Activated CD8-positive, alpha-beta memory T cell treated with anti-CD3 and anti-CD28 coated beads, Interleukin-2, amount 50 U/mL, for 24 hours (primary cell): ENCODE measurements at regions not wholly inside any gene's neighbourhood (a gene's known extent, or its start where the extent isn't known, plus 50 kb on each side); places are given as distances from the start of the nearest gene placed in this dataset.

Source experiments
- DNase-seq: peaks from one replicate; pipeline ENCODE4 v3.0.0-alpha.2; 2020; ENCODE audit errors: extremely low read depth

DNA sequence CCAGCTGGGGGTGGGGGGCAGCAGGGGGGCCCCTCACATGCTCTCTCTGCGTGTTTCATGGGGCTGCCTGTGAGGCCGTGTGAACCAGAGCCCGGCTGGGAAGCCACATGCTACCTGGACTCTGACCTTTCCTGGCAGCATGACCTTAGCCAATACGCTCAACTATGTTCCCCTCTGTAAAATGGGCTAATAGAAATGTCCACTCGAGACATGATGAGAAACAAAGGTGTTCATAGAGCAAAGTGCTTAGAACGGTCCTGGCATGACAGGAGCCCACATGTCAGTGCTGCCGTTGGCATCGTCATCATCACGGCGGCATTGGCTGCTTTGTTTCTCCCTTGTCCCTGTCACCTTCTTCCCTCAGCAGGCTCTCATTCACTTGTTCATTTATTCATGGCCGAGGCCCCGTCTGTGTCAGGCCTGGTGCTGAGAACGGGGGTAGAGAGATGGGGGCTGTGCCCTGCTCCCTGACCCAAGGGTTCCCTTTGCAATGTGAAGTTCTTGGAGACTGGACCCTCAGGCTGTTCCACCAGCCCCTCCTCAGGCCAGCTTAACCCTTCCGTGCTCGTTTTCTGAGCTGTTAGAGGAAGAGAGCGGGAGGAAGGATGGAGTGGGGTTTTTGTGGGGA lies 291.4 kb downstream of the SEC14L1 start:
- no peak for DNase-seq

- DNase-seq = no peak
Observed at GRCh38 chr17:77432742-77433141, 292.0 kb downstream of the SEC14L1 start.

- no peak for DNase-seq
Observed at GRCh38 chr17:77433385-77434135, 292.8 kb downstream of the SEC14L1 start.

GRCh38 chr17:77434136-77435114 lies 293.7 kb downstream of the SEC14L1 start:
- no peak for DNase-seq

GRCh38 chr17:77435272-77436057 lies 294.7 kb downstream of the SEC14L1 start:
- DNase-seq = no peak

DNA sequence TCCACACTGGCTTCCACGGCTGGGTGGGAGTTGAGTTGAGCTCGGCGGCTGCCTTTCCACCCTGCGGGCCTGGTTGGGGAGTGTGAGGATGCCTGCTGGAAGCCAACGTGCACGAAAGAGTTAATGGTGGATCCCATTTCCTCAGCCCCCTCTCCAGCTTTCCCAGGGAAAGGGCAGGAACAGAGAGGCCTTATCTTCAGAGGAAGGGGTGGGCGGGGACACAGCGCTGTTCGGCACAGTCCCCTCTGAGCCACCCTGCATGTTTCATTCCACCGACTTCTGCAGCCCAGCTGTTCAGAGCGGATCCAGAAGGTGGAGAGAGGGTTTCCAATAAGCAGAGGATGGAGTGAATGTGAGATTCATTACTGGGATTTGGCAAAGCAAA lies 295.3 kb downstream of the SEC14L1 start:
- DNase-seq = no peak

DNA sequence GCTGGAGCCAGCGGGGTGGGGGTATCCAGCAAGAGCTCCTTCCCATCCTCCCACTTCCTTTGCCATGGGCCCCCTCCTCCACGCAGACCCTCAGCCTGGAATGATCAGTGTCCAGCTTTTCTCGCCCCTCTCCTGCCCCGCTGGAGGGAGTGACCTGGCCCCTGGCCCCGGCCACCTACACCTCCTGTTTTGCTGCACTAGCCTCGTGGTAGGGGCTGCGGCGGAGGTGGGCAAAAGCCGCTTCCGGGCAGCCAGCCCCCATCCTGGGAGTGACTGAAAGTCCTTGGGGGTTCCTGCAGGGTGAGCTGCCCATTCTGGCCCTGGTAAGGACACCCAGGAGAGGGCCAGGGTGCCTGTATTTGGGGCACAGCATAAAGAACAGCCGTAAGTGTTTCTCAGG lies 295.7 kb downstream of the SEC14L1 start:
- no peak for DNase-seq

- DNase-seq = no peak
Observed at GRCh38 chr17:77437017-77437416, 296.2 kb downstream of the SEC14L1 start.

GRCh38 chr17:77437747-77438146 lies 297.0 kb downstream of the SEC14L1 start:
- no peak for DNase-seq

- no peak for DNase-seq
Observed at GRCh38 chr17:77438241-77439188, 297.7 kb downstream of the SEC14L1 start.

- no peak for DNase-seq
Observed at GRCh38 chr17:77439189-77440018, 298.6 kb downstream of the SEC14L1 start.

DNA sequence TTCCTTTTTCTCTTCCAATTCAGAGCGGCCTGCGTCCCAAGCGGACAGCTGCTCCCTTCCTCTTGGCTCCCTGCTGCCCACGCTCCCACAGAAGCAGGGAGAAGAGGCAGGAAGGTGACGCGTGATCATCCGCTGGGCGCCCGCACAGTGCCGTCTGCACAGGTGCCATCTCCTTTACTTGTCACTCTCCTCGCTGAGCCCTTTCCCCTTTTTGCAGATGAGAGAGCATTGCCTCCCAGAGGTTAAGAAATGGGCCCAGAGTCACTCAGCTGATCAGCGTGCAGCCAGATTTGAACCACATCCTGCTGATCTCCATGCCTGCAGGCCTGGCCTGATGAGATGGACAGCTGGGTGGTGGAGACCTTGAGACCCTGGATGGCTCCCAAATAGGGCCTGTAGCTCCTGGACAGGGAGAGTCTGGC lies 299.8 kb downstream of the SEC14L1 start:
- no peak for DNase-seq

- DNase-seq = no peak
Observed at GRCh38 chr17:77441130-77441920, 300.6 kb downstream of the SEC14L1 start.

- DNase-seq = no peak
Observed at GRCh38 chr17:77441940-77442339, 301.2 kb downstream of the SEC14L1 start.

- DNase-seq = no peak
Observed at GRCh38 chr17:77442976-77443747, 302.4 kb downstream of the SEC14L1 start.

GRCh38 chr17:77443748-77444260 lies 303.0 kb downstream of the SEC14L1 start:
- DNase-seq = no peak

GRCh38 chr17:77444628-77444983 lies 303.8 kb downstream of the SEC14L1 start:
- DNase-seq = no peak
